GM19023 (cell line): ENCODE measurements at regions not wholly inside any gene's neighbourhood (a gene's known extent, or its start where the extent isn't known, plus 50 kb on each side); places are given as distances from the start of the nearest gene placed in this dataset.
"Not testable (repeated sequence)": the region's sequence is repeated elsewhere in the genome, so short reads cannot be mapped to it uniquely, and the experiment has no call there.

Experiments
- ATAC-seq: cut with Tn5 transposase; IDR thresholded peaks from one replicate; pipeline ENCODE4 v1.9.1; 2021; ENCODE audit warnings: mild to moderate bottlenecking, moderate library complexity; ENCODE audit not compliant: unreplicated experiment

DNA sequence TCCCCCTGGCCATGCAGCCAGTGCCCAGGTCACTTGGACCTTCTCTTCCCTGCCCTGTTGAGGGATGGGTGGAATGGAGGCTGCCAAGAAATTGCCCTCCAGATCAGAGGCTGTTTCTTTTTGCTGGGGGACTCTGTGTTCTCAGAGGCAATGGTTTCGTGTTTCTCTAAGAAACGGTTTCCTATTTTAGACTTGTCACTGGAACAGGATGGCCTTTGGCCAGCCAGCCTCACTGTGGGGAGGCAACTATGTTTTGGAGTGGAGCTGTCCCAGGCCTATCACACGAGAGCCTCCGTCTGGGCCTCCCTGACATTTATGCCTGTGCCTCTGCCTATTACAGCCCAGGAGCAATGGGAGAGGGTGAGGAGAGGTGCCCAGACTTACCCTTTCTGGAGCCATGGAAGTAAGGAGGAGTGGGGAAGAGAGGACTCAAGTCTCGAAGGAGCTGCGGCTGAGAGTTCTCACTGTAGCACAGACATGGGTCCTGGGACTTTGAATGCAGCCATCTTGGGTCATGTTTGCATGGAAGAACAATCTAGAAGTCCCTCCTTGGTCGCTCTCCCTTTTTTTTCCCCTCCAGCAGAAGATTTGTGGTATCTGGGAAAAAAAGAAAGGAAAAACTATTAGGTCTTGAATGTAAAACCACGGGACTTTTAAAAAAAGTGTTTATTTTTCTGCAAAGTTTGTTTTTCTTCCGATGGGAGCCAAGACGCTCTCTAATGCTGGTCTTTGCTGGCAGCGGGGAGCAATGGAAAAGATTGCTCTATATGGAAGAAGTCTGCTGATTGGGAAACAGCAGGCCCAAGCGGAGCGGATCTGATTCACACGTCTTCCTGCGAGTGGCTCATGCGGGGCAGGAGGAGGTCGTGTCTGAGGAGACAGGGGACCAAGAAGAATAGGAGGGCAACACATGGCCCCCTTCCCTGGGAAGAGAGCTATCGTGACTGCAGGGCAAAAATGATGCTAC, 219.2 kb downstream of the FOXD2 start:
- no peak for ATAC-seq

DNA sequence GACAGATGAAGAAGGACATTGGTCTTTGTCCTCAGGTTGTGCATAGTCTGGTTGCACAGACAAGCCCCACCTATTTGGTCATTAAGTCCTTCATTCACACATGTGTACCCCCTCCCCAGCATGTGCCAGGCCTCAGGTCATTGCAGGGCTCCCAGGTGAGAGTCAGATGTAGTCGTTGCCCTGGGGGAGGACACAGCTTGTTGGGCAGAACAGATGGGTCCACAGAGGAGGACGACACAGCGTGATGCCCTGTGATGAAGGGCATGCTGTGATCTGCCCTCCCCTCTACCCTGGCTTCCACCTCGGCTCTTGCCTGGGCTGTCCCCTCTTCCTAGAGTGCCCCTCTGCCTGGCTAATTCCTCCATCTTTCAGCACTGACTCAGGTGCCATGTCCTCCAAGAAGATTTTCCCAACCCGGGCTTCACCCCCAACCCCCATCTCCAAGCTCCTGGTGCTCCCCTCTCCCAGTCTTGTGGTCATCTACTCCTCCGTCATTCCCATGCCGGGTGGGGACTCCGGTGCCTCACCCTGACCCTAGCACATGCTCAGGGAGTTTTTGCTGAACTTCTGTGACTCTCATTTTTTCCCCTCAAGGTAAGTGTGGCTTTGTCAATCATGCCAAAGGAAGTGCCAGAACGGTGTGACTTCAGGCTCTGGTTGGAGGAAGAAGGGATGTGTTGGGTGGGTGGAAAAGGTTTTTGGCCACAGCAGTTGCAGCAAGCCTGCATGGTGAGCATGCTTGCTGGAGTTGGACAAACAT, 220.5 kb downstream of the FOXD2 start:
- no peak for ATAC-seq

DNA sequence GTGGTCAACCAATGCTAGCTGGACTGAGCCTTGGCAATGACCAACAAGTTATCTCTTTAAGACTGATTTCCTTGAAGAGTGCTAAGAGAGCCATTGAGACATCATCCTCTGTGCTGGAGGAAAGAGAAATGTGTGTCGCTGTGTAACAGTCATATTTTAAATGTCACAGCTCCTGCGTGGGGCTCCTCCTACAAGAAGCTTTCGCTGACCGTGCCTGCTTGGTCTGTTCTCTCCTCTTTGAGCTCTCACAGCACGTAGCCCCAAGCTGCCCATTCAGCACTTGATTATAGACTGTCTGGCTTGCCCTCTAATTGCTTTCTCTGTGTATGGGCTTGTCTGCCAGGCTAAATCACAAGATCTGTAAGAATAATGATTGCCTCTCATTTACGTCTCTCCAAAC, 221.3 kb downstream of the FOXD2 start:
- no peak for ATAC-seq

DNA sequence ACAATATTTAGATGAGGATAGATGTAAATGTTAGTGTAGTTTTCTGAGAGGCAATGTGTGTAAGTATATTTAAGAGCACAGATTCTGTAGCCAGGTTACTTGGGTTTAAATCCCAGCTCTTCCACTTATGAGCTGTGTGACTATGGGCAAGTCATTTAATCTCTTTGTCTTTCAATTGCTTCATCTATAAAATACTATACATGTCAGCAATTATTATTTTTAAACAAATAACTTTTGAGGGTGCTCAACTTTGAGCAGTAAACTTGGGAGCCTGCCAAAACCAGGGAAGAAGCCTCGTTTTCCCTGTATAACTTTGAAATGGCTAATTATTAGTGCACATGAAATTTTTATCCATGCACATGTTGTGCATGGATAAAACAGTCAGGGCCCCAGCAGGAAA, 222.8 kb downstream of the FOXD2 start:
- ATAC-seq: no peak

DNA sequence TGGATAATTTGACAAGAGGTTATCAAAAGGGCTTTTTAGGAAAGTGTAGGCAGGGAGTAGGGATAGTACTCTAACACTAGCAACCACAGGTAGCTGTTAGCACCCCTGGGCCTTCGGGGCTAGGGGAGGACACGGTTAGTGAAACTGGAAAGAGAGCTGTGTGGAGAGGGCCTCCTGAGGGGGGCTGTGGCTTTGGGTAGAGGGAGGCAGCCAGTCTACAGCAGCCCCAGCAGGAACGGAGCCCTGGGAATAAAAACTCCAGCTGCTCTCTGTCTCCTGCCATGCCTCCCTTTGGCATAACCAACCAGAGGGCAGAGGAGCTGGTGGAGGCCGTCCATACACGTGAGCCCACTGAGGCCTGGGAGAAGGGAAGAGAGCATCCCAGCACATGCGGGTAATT, 223.2 kb downstream of the FOXD2 start:
- no peak for ATAC-seq

DNA sequence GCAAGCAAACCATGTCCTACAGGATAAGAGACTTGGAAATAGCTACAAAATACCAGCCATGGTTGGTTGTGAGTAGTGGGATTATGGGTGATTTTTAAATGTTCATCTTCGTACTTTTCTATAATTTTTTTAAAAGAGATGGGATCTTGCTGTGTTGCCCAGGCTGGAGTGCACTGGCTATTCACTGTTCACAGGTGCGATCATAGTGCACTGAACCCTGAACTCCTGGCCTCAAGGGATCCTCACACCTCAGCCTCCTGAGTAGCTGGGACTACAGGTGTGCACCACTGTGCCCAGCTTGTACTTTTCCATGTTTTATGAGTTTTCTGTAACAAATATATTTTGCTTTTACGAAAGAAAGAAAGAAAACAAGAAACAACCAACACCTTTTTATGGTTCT, 224.2 kb downstream of the FOXD2 start:
- ATAC-seq: no peak

DNA sequence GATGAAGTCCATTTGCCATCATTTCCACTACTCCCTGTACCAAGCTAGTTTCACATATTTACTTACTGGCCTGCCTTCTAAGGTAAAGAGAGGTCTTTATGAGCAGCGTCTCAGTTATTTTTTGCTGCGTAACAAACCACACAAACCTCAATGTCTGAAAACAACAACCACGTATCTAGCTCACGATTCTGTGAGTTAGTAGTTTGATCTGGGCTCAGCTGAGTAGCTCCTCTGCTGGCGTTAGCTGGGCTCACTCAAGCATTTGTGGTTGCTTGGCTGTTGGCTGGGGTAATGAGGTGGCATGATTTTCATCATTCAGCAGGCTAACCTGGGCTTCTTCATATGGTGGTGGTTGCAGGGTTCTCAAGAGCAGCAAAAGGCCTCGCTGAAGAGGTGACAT, 225.4 kb downstream of the FOXD2 start:
- ATAC-seq: no peak

DNA sequence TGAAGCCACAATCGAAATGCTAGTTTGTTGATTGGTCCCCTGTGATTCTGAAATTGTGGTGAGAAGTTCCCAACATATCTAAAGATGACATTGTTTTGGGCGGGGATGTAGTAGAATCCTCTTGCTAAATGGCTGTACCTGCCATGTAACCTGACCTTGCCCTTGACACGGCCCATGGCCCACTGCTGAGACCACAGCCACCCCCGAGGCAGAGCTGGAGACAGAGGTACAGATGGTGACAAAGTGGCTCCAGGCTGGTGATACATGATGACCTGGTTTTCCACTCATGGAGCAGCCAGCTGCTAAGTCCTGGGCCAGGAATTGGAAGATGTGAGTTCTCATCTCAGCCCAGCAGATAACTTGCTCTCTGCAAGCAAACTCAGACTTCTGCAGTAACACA, 226.5 kb downstream of the FOXD2 start:
- no peak for ATAC-seq

DNA sequence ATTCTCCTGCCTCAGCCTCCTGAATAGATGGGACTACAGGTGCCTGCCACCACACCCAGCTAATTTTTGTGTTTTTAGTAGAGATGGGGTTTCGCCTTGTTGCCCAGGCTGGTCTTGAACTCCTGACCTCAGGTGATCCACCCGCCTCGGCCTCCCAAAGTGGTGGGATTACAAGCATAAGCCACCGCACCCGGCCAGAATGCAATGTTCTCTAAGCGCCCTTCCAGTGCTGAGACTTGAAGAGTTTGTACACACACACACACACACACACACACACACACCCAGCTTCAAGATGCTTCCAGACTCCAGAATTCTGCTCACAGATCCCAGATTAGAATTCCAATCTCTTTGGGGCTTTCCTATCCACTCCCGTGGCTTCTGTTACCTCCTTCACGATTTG, 227.1 kb downstream of the FOXD2 start:
- ATAC-seq: not testable (repeated sequence)

DNA sequence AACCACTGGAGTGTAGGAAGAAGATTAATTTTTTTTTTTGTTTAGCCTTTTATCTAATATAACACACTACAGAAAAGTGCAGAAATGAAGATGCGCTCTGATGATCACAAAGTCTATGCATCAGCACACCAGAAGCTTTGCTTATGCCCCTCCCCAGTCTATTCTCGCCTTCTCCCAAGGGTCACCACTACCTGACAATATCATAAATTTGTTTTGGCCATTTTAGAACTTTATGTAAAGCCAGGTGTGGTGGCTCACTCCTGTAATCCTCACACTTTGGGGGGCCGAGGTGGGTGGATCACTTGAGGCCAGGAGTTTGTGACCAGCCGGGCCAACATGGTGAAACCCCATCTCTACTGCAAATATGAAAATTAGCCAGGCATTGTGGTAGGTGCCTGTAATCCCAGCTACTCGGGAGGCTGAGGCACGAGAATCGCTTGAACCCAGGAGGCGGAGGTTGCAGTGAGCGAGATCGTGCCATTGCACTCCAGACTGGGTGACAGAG, 231.3 kb downstream of the FOXD2 start:
- ATAC-seq: no peak

DNA sequence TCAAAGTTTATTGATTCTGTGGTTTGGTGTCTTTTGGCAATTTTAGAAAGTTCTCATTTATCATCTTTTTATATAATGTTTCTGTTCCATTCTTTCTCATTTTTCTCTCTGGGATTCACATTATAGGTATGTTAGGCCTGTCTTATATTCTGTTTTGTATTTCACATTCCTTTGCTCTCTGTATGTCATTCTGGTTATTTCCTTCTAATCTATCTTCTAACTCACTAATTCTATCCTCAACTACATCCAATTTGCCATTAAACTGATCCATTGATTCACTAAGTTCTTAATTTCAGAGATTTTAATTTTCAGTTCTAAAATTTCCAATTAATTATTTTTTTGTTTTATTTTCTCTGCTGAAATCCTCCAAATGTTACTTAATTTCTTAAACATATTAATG, 234.8 kb downstream of the FOXD2 start:
- no peak for ATAC-seq

DNA sequence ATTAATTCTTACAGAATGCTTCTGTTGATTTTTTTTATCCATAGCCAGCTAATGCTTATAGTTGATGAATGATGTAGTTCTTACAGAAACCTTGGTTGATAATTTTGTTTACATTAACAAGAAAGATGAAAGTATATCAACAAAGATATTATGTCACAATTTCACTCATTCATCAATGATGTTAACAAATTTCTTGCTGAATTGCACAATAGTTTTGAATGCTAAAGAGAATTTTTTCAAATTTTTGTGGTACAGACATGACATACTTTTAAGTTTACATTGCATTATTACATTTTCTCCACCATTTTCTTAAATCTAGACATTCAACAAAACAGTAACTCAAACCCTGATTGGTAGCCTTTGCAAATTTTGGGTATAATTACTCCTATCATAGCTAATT, 236.3 kb downstream of the FOXD2 start:
- no peak for ATAC-seq

DNA sequence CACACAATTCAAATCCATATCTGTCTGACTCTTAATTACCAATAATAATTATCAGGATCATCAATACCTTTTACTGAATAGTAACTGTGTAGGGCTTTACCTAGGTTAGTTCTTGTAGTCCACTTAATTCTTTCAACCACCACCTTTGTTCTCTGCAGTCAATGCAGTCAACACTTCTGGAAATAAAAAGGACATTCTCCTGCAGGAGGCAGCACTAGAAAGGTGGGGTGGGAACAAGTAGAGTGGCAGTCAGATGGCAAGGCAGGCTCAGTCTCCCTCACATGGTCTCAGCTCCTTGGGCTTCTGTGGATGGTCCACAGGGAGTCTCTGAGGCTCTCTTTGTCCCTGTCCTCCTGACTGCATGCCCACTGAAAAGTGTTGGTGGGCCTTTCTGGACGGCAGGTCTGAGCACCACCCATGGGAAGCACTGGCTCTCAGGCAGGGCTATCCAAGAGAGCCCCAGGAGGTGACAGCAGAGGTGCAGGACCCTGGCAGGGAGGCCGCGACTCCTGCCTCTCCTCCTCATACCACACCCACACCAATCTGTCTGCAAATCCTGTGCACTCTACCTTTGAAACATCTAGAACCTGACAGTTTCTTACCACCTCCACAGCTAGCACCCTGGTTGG, 237.3 kb downstream of the FOXD2 start:
- no peak for ATAC-seq

DNA sequence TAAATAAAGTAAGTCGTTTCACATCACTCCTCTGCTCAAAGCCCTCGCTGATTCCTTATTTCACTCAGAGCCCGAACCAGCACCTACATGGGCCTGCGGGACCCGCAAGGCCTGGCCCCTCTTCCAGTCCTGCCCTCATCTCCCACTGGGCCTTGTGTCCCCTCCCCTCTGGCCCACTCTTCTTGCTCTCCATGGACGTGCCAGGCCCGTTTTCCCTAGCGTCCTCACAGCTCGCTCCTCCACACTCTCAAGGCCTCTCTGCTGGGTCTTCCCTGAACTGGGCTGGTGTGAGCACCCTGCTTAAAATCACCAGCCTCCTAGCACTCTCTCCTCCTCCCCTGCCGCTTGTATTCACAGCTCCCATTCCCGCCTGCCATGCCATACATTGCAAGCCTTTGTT, 237.9 kb downstream of the FOXD2 start:
- ATAC-seq: no peak

DNA sequence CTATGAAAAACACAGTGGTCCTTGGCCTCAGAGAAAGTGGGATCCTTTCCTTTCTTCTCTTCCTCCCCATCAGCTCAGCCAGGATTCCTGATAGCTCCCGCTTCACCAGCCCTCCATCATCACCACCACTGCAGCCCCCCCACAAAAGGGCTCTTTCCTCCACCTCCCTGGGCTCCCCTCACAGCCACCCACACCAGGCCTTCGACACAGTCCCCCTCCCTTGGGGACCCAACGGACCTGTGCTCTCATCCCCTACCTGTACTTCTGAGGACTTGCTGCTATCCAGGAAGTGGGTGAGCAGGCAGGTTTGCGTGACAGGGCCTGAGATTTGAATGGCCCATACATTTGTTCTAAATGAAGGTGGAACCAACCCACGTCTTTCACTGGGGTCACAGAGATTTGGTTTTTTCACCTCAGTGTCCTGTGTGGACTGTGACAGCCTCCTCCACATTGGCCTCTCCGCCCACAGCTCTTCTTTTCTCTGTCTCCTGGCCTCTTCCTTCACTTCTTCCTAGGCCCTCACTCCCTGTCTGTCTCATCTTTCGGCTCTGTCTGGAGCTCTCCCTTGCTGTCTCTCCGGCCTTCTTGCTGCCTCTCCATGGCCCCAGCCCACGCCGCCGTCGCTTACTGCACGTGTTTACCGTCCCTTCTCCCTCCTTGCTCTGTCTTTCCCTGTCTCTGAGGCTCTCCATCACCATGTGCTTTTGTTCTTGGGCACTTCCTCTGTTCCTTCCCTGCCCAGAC, 238.6 kb downstream of the FOXD2 start:
- no peak for ATAC-seq

DNA sequence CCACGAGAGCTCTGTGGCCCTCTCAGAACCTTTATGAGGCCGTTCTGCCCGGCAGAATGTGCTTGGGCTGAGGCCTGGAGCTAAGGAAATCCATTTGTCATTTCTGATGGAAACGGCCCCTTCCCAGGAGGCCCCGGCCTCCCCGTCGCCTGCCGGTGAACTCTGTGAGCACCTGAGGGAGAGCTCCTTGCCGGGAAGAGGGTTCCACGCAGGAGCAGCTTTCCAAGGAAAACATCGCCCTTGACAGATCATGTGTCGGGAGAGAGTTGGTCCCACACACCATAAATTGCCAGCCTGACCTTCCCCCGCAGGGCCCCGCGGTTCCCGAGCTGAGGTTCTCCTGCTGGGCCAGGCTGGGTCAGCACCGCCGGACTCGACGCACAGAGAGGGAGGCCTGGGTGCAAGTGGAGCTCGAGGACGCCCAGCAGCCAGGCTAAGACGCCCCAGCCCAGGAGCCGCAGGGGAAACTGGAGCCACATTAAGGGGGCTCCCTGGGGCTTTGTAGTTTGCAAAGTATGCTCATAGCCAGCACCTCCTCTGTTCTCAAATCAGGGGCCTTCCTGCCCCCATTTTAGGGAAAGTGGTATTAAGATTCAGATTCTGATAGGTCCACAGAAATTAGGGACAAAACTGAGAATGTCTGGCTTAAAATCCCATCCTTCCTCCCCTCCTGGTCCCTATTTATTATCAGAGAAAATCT, 239.5 kb downstream of the FOXD2 start:
- ATAC-seq: no peak

DNA sequence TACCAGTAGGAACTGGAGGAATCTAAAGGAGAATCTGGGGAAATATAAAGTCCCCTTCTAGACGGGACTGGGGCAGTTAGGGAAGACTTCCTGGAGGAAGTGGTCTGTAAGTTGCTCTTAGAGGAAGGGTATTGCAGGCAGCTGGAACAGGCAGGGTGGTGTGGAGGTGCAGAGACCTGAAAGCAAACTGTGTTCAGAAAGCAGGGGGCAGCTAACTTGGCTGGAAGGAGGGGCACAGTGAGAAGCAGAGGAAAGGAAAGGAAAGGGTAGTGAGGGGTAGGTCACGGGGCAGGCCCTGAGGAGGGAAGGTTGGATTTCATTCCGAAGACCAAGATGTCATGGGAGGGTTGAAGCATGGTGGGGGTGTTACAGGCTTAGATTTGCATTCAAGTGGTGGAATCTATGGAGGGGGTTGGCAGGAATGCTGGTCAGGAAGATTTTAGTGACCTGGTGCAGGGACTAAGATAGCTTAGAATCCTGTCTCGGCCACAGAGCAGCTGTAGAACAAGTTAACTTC, 240.7 kb downstream of the FOXD2 start:
- ATAC-seq: no peak

DNA sequence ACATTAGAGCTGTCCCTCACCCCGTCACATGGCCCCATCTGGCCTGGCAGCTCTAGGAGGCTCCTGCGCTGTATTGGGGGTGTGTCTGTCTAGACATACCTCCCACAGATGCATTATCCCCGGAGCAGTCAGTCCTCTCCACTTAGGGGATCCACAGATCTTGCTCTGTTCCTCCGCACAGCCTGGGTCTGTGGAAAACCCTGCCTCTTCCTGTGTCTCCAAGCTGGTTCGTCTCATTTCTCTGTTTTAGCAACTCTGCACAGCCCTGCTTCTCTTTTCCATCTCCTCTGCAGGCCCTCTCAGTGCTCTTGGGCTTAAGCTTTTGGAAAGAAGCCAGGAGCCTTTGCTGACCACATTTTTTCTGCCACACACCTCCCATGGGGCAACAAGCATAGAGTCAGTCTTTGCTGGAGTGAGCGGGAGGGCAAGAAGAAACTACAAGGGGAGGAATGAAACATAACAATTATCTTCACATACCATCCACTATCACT, 241.5 kb downstream of the FOXD2 start:
- ATAC-seq: no peak

DNA sequence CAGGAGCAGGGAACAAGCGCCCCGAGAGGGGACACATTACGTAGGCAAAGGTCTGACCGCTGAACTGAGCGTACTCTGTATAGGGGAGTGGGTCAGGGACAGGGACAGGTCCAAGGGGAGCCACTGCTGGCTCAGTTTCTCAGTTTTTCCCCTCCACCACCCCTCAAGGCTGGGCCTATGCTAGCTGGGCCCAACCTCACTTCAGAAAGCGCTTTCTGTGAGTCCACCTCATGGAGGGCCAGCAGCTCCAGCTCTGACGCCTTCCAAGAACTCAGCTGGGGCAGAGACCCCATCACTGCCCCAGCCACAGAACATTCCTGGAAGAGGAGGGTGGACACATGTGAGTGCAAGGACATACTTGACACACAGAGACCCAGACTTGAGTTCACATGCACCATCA, 242.0 kb downstream of the FOXD2 start:
- no peak for ATAC-seq
